ENCODE measurements at regions not wholly inside any gene's neighbourhood (a gene's known extent, or its start where the extent isn't known, plus 50 kb on each side); places are given as distances from the start of the nearest gene placed in this dataset.

DNA sequence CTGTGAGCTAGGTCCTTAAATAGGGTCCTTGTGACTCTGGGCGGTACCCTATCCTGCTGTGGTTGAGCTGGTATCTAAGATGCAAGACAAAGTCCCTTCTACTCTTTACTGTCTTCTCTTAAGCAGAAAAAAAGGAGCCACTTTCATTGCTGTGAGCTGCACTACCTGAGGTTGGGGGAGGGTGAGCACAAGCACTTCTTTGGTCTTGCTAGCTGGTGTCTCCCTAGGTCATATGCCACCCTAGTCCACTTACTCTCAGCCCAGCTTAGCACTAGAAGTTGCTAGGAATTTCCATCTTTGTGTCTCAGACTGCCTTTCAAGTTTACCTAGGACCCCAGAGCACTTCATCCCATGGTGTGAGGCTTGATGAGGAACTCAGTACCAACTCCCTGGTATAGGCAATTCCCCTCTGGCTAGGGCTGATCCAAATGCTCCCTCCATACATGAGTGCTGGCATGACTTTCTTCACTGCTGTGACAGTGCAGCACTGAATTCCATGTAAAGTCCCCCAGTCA is 343.6 kb upstream of the CT83 start:
- WGBS (ENCODE audit: insufficient coverage), result no CpG with 5 or more reads among the region's 1 CpG
- H3K4me3 ChIP-seq (ENCODE audit: control insufficient read depth in 1 of 7, extremely low read depth in 1 of 7, insufficient read depth in 4 of 7, low read depth in 2 of 7, low read length in 6 of 7), result no peak overlapping the region
- CTCF ChIA-PET, result no interaction called here
- DNase-seq, result no peak
- no peaks in the 10 kb centered on the region for H3K9me3 ChIP-seq (ENCODE audit: control extremely low read depth in 1 of 5, control insufficient read depth in 4 of 5, insufficient read depth in 2 of 5, low read depth in 1 of 5, low read length in 4 of 5)
- POLR2A ChIA-PET, result no interaction called here
- H3K27me3 ChIP-seq (replicated peaks in 2 of 5; ENCODE audit: control insufficient read depth in 4 of 5, insufficient read depth in 5 of 5, low read length in 4 of 5), result no peaks in the 10 kb centered on the region
- H3K36me3 ChIP-seq (ENCODE audit: control insufficient read depth in 4 of 4, insufficient read depth in 4 of 4, low read length in 3 of 4), result no peaks in the 10 kb centered on the region
- H3K4me1 ChIP-seq (ENCODE audit: control extremely low read depth in 1 of 4, control insufficient read depth in 4 of 4, insufficient read depth in 4 of 4, low read length in 3 of 4), result no peaks in the 10 kb centered on the region
- H3K27ac ChIP-seq (ENCODE audit: insufficient read depth in 1 of 2, low read depth in 1 of 2, low read length in 2 of 2, poor library complexity in 1 of 2, severe bottlenecking in 2 of 2), result no peak overlapping the region

DNA sequence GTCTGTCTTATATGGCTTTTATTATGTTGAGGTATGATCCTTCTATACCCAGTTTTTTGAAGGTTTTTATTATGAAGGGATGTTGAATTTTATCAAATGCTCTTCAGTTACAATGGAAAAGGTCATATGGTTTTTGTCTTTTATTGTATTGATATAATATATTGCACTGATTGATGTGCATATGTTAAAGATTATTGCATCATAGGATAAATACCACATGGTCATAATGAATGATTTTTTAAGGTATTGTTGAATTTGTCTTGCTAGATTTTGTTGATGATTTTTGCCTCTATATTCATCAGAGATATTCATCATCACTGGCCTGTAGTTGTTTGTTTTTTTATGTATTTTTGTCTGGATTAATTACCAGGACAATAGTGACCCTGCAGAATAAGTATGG is 339.2 kb upstream of the CT83 start:
- Histone ChIP-seq H3K4me1 (ENCODE audit: control extremely low read depth in 1 of 4, control insufficient read depth in 4 of 4, insufficient read depth in 4 of 4, low read length in 3 of 4) (no peaks in the 10 kb centered on the region), H3K27ac (ENCODE audit: insufficient read depth in 1 of 2, low read depth in 1 of 2, low read length in 2 of 2, poor library complexity in 1 of 2, severe bottlenecking in 2 of 2) (no peak overlapping the region), H3K9me3 (ENCODE audit: control extremely low read depth in 1 of 5, control insufficient read depth in 4 of 5, insufficient read depth in 2 of 5, low read depth in 1 of 5, low read length in 4 of 5) (no peaks in the 10 kb centered on the region), H3K36me3 (ENCODE audit: control insufficient read depth in 4 of 4, insufficient read depth in 4 of 4, low read length in 3 of 4) (no peaks in the 10 kb centered on the region), H3K4me3 (ENCODE audit: control insufficient read depth in 1 of 7, extremely low read depth in 1 of 7, insufficient read depth in 4 of 7, low read depth in 2 of 7, low read length in 6 of 7) (no peak overlapping the region), H3K27me3 (replicated peaks in 2 of 5; ENCODE audit: control insufficient read depth in 4 of 5, insufficient read depth in 5 of 5, low read length in 4 of 5) (no peaks in the 10 kb centered on the region)
- DNase-seq, result no peak
- ChIA-PET CTCF (no interaction called here), POLR2A (no interaction called here)

DNA sequence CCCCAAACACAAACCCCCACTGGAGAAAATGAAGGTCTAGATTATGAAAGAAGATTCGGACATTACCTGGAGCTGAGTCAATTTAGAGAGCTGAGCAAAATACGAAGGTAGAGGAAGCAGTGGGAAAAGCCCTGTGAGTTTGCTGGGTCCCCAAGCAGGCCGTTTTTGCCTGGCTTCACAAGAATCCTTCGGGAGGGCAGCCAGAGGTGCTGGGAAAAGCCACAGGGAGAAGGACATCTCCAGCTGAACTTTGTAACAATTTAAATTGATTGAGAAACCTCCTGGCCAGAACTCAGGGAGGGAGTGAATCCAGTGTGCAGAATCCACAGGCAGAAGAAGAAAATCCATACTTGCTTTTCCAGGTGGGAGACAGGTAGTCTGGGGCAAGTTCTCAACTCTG is 319.1 kb upstream of the CT83 start:
- Histone ChIP-seq H3K27me3 (replicated peaks in 2 of 5; ENCODE audit: control insufficient read depth in 4 of 5, insufficient read depth in 5 of 5, low read length in 4 of 5) (no peaks in the 10 kb centered on the region), H3K9me3 (ENCODE audit: control extremely low read depth in 1 of 5, control insufficient read depth in 4 of 5, insufficient read depth in 2 of 5, low read depth in 1 of 5, low read length in 4 of 5) (no peaks in the 10 kb centered on the region), H3K4me1 (ENCODE audit: control extremely low read depth in 1 of 4, control insufficient read depth in 4 of 4, insufficient read depth in 4 of 4, low read length in 3 of 4) (no peaks in the 10 kb centered on the region), H3K4me3 (ENCODE audit: control insufficient read depth in 1 of 7, extremely low read depth in 1 of 7, insufficient read depth in 4 of 7, low read depth in 2 of 7, low read length in 6 of 7) (no peak overlapping the region), H3K27ac (ENCODE audit: insufficient read depth in 1 of 2, low read depth in 1 of 2, low read length in 2 of 2, poor library complexity in 1 of 2, severe bottlenecking in 2 of 2) (no peak overlapping the region), H3K36me3 (ENCODE audit: control insufficient read depth in 4 of 4, insufficient read depth in 4 of 4, low read length in 3 of 4) (no peaks in the 10 kb centered on the region)
- POLR2A ChIA-PET, result no interaction called here
- DNase-seq, result no peak
- CTCF ChIA-PET, result no interaction called here
- WGBS (ENCODE audit: insufficient coverage), result 58% methylated on average over 4 of the region's 4 CpGs

GRCh38 chrX:116757491-116757890 is 294.7 kb upstream of the CT83 start:
- Histone ChIP-seq H3K27ac (ENCODE audit: insufficient read depth in 1 of 2, low read depth in 1 of 2, low read length in 2 of 2, poor library complexity in 1 of 2, severe bottlenecking in 2 of 2) (no peak overlapping the region), H3K36me3 (ENCODE audit: control insufficient read depth in 4 of 4, insufficient read depth in 4 of 4, low read length in 3 of 4) (no peaks in the 10 kb centered on the region), H3K27me3 (replicated peaks in 2 of 5; ENCODE audit: control insufficient read depth in 4 of 5, insufficient read depth in 5 of 5, low read length in 4 of 5) (no peaks in the 10 kb centered on the region), H3K9me3 (ENCODE audit: control extremely low read depth in 1 of 5, control insufficient read depth in 4 of 5, insufficient read depth in 2 of 5, low read depth in 1 of 5, low read length in 4 of 5) (peaks cover 0 to 2% (median 0%) of the 10 kb centered on the region in 5 experiments), H3K4me1 (ENCODE audit: control extremely low read depth in 1 of 4, control insufficient read depth in 4 of 4, insufficient read depth in 4 of 4, low read length in 3 of 4) (no peaks in the 10 kb centered on the region), H3K4me3 (ENCODE audit: control insufficient read depth in 1 of 7, extremely low read depth in 1 of 7, insufficient read depth in 4 of 7, low read depth in 2 of 7, low read length in 6 of 7) (no peak overlapping the region)
- no peak for DNase-seq
- POLR2A ChIA-PET, result no interaction called here
- CTCF ChIA-PET, result no interaction called here

- Histone ChIP-seq H3K4me3 (ENCODE audit: control insufficient read depth in 1 of 7, extremely low read depth in 1 of 7, insufficient read depth in 4 of 7, low read depth in 2 of 7, low read length in 6 of 7) (no peak overlapping the region), H3K27ac (ENCODE audit: insufficient read depth in 1 of 2, low read depth in 1 of 2, low read length in 2 of 2, poor library complexity in 1 of 2, severe bottlenecking in 2 of 2) (no peak overlapping the region), H3K27me3 (replicated peaks in 2 of 5; ENCODE audit: control insufficient read depth in 4 of 5, insufficient read depth in 5 of 5, low read length in 4 of 5) (no peaks in the 10 kb centered on the region), H3K36me3 (ENCODE audit: control insufficient read depth in 4 of 4, insufficient read depth in 4 of 4, low read length in 3 of 4) (no peaks in the 10 kb centered on the region), H3K4me1 (ENCODE audit: control extremely low read depth in 1 of 4, control insufficient read depth in 4 of 4, insufficient read depth in 4 of 4, low read length in 3 of 4) (no peaks in the 10 kb centered on the region), H3K9me3 (ENCODE audit: control extremely low read depth in 1 of 5, control insufficient read depth in 4 of 5, insufficient read depth in 2 of 5, low read depth in 1 of 5, low read length in 4 of 5) (peaks cover 0 to 2% (median 0%) of the 10 kb centered on the region in 5 experiments)
- 67% methylated on average over 1 of the region's 1 CpG for WGBS (ENCODE audit: insufficient coverage)
- POLR2A ChIA-PET, result no interaction called here
- CTCF ChIA-PET, result no interaction called here
- DNase-seq, result no peak
Observed at GRCh38 chrX:116756958-116757357, 294.2 kb upstream of the CT83 start.

DNA sequence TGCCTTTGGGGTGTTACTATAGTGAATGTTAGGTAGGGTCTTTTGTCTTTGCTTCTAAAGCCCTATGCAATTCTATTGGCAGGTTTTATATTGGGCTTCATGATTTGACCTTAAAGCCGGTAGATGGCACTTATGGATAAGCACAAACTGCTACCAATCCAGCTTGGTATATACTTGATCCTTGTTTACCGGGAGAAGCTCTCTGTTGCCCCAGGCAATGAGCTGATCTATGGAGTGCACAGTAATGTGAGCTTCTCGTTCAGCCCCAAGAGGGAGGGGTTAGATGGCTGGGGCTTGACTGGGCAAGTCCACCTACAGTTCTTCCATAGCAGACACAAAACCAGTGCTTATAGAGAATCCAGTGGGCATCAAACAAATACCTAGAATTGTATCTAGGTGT is 287.2 kb upstream of the CT83 start:
- Histone ChIP-seq H3K27ac (ENCODE audit: insufficient read depth in 1 of 2, low read depth in 1 of 2, low read length in 2 of 2, poor library complexity in 1 of 2, severe bottlenecking in 2 of 2) (no peak overlapping the region), H3K4me3 (ENCODE audit: control insufficient read depth in 1 of 7, extremely low read depth in 1 of 7, insufficient read depth in 4 of 7, low read depth in 2 of 7, low read length in 6 of 7) (no peak overlapping the region), H3K36me3 (ENCODE audit: control insufficient read depth in 4 of 4, insufficient read depth in 4 of 4, low read length in 3 of 4) (no peaks in the 10 kb centered on the region), H3K4me1 (ENCODE audit: control extremely low read depth in 1 of 4, control insufficient read depth in 4 of 4, insufficient read depth in 4 of 4, low read length in 3 of 4) (no peaks in the 10 kb centered on the region), H3K9me3 (ENCODE audit: control extremely low read depth in 1 of 5, control insufficient read depth in 4 of 5, insufficient read depth in 2 of 5, low read depth in 1 of 5, low read length in 4 of 5) (no peaks in the 10 kb centered on the region), H3K27me3 (replicated peaks in 2 of 5; ENCODE audit: control insufficient read depth in 4 of 5, insufficient read depth in 5 of 5, low read length in 4 of 5) (no peaks in the 10 kb centered on the region)
- DNase-seq, result no peak
- CTCF ChIA-PET, result no interaction called here
- POLR2A ChIA-PET, result no interaction called here
- WGBS (ENCODE audit: insufficient coverage), result 82% methylated on average over 2 of the region's 3 CpGs

DNA sequence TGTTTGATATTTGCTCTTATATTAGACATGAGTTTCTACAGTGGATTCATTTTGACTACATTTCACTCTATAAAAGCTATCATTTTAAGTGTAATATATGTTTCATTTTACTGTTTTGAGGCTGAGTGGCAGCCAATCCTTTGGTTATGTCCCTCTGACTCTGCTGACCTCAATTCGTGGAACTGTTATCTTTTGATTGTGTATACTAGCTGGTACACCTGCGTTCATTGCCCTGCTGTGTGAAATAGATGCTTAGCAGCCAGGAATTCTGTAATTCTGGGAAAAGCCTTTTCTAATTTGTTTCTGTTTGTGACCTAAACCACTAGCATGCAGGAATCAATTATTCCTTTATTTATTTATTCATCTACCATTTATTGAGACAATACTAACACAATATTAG is 269.4 kb upstream of the CT83 start:
- WGBS (ENCODE audit: insufficient coverage), result 79% methylated on average over 2 of the region's 2 CpGs
- POLR2A ChIA-PET, result no interaction called here

GRCh38 chrX:116726806-116727205 is 264.0 kb upstream of the CT83 start:
- no peak overlapping the region for H3K4me3 ChIP-seq (ENCODE audit: control insufficient read depth in 1 of 7, extremely low read depth in 1 of 7, insufficient read depth in 4 of 7, low read depth in 2 of 7, low read length in 6 of 7)
- ChIA-PET POLR2A (no interaction called here), CTCF (no interaction called here)
- no peak overlapping the region for H3K27ac ChIP-seq (ENCODE audit: insufficient read depth in 1 of 2, low read depth in 1 of 2, low read length in 2 of 2, poor library complexity in 1 of 2, severe bottlenecking in 2 of 2)
- no peaks in the 10 kb centered on the region for H3K9me3 ChIP-seq (ENCODE audit: control extremely low read depth in 1 of 5, control insufficient read depth in 4 of 5, insufficient read depth in 2 of 5, low read depth in 1 of 5, low read length in 4 of 5)
- no peaks in the 10 kb centered on the region for H3K36me3 ChIP-seq (ENCODE audit: control insufficient read depth in 4 of 4, insufficient read depth in 4 of 4, low read length in 3 of 4)
- WGBS (ENCODE audit: insufficient coverage), result 90% methylated on average over 4 of the region's 4 CpGs
- no peak for DNase-seq
- no peaks in the 10 kb centered on the region for H3K4me1 ChIP-seq (ENCODE audit: control extremely low read depth in 1 of 4, control insufficient read depth in 4 of 4, insufficient read depth in 4 of 4, low read length in 3 of 4)
- H3K27me3 ChIP-seq (replicated peaks in 2 of 5; ENCODE audit: control insufficient read depth in 4 of 5, insufficient read depth in 5 of 5, low read length in 4 of 5), result no peaks in the 10 kb centered on the region

More for the DNA sequence above, 269.4 kb upstream of the CT83 start:
- Histone ChIP-seq H3K9me3 (ENCODE audit: control extremely low read depth in 1 of 5, control insufficient read depth in 4 of 5, insufficient read depth in 2 of 5, low read depth in 1 of 5, low read length in 4 of 5) (no peaks in the 10 kb centered on the region), H3K36me3 (ENCODE audit: control insufficient read depth in 4 of 4, insufficient read depth in 4 of 4, low read length in 3 of 4) (no peaks in the 10 kb centered on the region), H3K4me3 (ENCODE audit: control insufficient read depth in 1 of 7, extremely low read depth in 1 of 7, insufficient read depth in 4 of 7, low read depth in 2 of 7, low read length in 6 of 7) (no peak overlapping the region), H3K27me3 (replicated peaks in 2 of 5; ENCODE audit: control insufficient read depth in 4 of 5, insufficient read depth in 5 of 5, low read length in 4 of 5) (no peaks in the 10 kb centered on the region), H3K27ac (ENCODE audit: insufficient read depth in 1 of 2, low read depth in 1 of 2, low read length in 2 of 2, poor library complexity in 1 of 2, severe bottlenecking in 2 of 2) (no peak overlapping the region), H3K4me1 (ENCODE audit: control extremely low read depth in 1 of 4, control insufficient read depth in 4 of 4, insufficient read depth in 4 of 4, low read length in 3 of 4) (no peaks in the 10 kb centered on the region)
- DNase-seq, result no peak
- CTCF ChIA-PET, result no interaction called here
